ENCODE measurements at regions not wholly inside any gene's neighbourhood (a gene's known extent, or its start where the extent isn't known, plus 50 kb on each side); places are given as distances from the start of the nearest gene placed in this dataset.

DNA sequence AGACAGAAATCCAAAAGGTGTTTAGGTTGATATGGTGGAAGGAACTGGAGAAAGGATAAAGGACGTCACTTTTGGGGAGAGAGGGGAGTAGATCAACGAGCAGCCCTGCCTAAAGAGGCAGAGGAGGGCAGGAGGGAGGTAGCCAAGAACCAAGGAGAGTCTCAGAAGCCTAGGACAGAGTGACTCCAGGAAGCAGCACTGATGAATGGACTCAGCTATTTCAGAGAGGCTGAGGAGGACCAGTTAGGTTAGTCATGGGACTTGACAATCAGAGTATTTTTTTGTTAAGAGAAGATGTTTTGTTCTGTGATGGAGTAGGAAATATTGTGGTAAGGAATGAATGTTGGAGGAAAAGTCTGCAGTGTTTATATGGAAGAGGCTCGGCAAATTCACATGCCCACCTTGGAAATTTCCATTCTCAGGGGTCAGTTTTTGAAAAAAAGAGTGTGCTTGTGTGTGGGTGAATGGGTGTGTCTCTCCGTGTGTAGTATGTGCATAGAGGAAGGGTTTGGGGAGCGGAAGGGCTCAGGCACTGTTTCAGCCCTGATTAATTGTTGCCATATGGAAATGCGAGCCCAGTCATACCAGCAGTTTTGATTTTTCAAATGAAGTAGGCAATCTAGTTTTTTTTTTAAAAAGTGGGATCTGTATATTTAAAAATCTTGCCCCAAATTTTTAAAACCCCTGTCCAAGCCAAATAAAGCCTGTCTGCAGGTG lies 303.6 kb downstream of the SAMD5 start:
- Histone ChIP-seq H3K27ac (ENCODE audit: low read depth, low read length) (no peak overlapping the region), H3K27me3 (ENCODE audit: control insufficient read depth, insufficient read depth, low read length, poor library complexity, severe bottlenecking) (no peaks in the 10 kb centered on the region), H3K9me3 (ENCODE audit: control insufficient read depth, low read length) (peaks cover 4% of the 10 kb centered on the region), H3K9ac (ENCODE audit: extremely low read depth, low read length, poor library complexity, severe bottlenecking) (no peak overlapping the region), H3K4me3 (ENCODE audit: low read length) (no peak overlapping the region), H3K36me3 (ENCODE audit: control insufficient read depth, insufficient read depth, low read length) (no peaks in the 10 kb centered on the region), H3K4me1 (ENCODE audit: control insufficient read depth, insufficient read depth, low read length) (no peaks in the 10 kb centered on the region)
- WGBS, 2 experiments (ENCODE audit: insufficient coverage in 1 of 2, insufficient read length in 1 of 2), result 91 to 94% methylated on average over 3 to 6 of the region's 6 CpGs
- Mint-ChIP-seq H3K27ac (no peak overlapping the region), H3K9me3 (no peaks in the 10 kb centered on the region), H3K4me1 (peaks cover 8% of the 10 kb centered on the region), H3K4me3 (no peak overlapping the region), H3K27me3 (ENCODE audit: insufficient read depth) (no peaks in the 10 kb centered on the region), H3K36me3 (ENCODE audit: low read depth) (no peaks in the 10 kb centered on the region)
- TF ChIP-seq, protein P1, sequence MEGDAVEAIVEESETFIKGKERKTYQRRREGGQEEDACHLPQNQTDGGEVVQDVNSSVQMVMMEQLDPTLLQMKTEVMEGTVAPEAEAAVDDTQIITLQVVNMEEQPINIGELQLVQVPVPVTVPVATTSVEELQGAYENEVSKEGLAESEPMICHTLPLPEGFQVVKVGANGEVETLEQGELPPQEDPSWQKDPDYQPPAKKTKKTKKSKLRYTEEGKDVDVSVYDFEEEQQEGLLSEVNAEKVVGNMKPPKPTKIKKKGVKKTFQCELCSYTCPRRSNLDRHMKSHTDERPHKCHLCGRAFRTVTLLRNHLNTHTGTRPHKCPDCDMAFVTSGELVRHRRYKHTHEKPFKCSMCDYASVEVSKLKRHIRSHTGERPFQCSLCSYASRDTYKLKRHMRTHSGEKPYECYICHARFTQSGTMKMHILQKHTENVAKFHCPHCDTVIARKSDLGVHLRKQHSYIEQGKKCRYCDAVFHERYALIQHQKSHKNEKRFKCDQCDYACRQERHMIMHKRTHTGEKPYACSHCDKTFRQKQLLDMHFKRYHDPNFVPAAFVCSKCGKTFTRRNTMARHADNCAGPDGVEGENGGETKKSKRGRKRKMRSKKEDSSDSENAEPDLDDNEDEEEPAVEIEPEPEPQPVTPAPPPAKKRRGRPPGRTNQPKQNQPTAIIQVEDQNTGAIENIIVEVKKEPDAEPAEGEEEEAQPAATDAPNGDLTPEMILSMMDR (conservative IDR thresholded peaks at IDR 0.05), result no peak
- no peak for DNase-seq

DNA sequence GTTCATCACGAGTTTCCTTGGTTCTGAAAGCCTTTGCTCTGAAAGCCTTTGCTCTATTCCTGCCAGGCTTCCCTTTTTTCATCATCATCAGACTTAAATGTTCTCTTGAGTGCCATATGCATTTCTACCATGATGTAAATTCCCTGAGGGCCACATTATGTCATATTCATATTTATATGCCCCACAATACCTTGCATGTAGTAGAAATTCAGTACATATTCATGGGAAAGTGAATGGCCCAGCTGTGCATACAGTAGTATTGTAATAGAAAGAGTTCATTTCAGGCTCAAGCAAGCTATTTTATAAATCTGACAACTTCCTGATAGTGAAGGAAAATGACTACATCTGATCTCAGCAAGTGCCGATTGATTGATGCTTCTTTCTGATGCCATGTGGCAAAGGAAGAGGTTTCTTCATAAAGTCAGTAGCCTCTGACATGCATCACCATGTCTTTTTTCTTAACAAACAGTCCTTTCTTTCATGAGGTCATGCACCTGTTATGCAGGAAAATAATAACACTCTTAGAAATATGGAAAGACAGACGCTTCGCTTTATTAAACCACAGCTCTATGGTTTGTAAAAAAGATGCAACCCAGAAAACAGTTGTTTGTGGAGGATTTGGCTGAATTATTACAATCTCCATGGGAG lies 308.7 kb downstream of the SAMD5 start:
- no peak for DNase-seq
- Mint-ChIP-seq H3K27me3 (ENCODE audit: insufficient read depth) (no peaks in the 10 kb centered on the region), H3K9me3 (peaks cover 3% of the 10 kb centered on the region), H3K36me3 (ENCODE audit: low read depth) (no peaks in the 10 kb centered on the region), H3K27ac (no peak overlapping the region), H3K4me3 (no peak overlapping the region), H3K4me1 (peaks cover 6% of the 10 kb centered on the region)
- TF ChIP-seq, protein P1 (conservative IDR thresholded peaks at IDR 0.05), result no peak
- no peaks in the 10 kb centered on the region for H3K9me3 ChIP-seq (ENCODE audit: control insufficient read depth, low read length)
- no peaks in the 10 kb centered on the region for H3K27me3 ChIP-seq (ENCODE audit: control insufficient read depth, insufficient read depth, low read length, poor library complexity, severe bottlenecking)
- H3K4me1 ChIP-seq (ENCODE audit: control insufficient read depth, insufficient read depth, low read length), result no peaks in the 10 kb centered on the region
- no peaks in the 10 kb centered on the region for H3K36me3 ChIP-seq (ENCODE audit: control insufficient read depth, insufficient read depth, low read length)
- no peak overlapping the region for H3K9ac ChIP-seq (ENCODE audit: extremely low read depth, low read length, poor library complexity, severe bottlenecking)
- H3K27ac ChIP-seq (ENCODE audit: low read depth, low read length), result peak overlapping the region; percentile 11
- 93 to 99% methylated on average over 3 to 4 of the region's 4 CpGs for WGBS, 2 experiments (ENCODE audit: insufficient coverage in 1 of 2, insufficient read length in 1 of 2)
- no peak overlapping the region for H3K4me3 ChIP-seq (ENCODE audit: low read length)

DNA sequence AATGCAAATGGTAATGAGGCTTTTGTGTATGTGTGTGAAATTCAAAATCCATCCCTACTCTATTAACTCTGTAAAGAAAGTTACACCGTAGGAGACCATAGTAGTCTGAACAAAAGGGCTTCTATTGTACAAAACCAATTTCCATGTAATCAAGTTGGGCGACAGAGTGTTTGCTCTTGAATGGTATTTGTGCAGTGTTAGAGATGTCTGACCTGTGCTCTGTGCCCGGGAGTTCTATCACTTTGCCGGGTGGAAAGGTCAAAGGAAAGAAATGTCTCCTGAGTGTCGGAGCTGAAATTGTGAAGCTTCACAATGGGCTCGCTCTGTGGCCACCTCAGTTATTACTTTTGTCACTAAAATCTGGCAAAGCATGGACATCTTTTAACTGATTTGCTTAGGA lies 312.0 kb downstream of the SAMD5 start:
- DNase-seq, result no peak

More for the DNA sequence above, 312.0 kb downstream of the SAMD5 start:
- Mint-ChIP-seq H3K4me3 (no peak overlapping the region), H3K36me3 (ENCODE audit: low read depth) (no peaks in the 10 kb centered on the region), H3K9me3 (peaks cover 3% of the 10 kb centered on the region), H3K27me3 (ENCODE audit: insufficient read depth) (no peaks in the 10 kb centered on the region), H3K4me1 (no peaks in the 10 kb centered on the region), H3K27ac (no peak overlapping the region)
- TF ChIP-seq, protein P1 (conservative IDR thresholded peaks at IDR 0.05), result no peak
- H3K27ac ChIP-seq (ENCODE audit: low read depth, low read length), result peak overlapping the region; percentile 2
- H3K4me3 ChIP-seq (ENCODE audit: low read length), result no peak overlapping the region
- WGBS, 2 experiments (ENCODE audit: insufficient coverage in 1 of 2, insufficient read length in 1 of 2), result 55 to 84% methylated on average over 4 to 6 of the region's 6 CpGs
- H3K36me3 ChIP-seq (ENCODE audit: control insufficient read depth, insufficient read depth, low read length), result no peaks in the 10 kb centered on the region
- H3K9ac ChIP-seq (ENCODE audit: extremely low read depth, low read length, poor library complexity, severe bottlenecking), result no peak overlapping the region
- H3K27me3 ChIP-seq (ENCODE audit: control insufficient read depth, insufficient read depth, low read length, poor library complexity, severe bottlenecking), result no peaks in the 10 kb centered on the region
- H3K4me1 ChIP-seq (ENCODE audit: control insufficient read depth, insufficient read depth, low read length), result no peaks in the 10 kb centered on the region
- H3K9me3 ChIP-seq (ENCODE audit: control insufficient read depth, low read length), result no peaks in the 10 kb centered on the region

All from endodermal cell (in vitro differentiated cells).